ENCODE measurements at regions not wholly inside any gene's neighbourhood (a gene's known extent, or its start where the extent isn't known, plus 50 kb on each side); places are given as distances from the start of the nearest gene placed in this dataset.

- no peak for DNase-seq
- no peak overlapping the region for H3K27ac ChIP-seq (ENCODE audit: low read length)
- no peaks in the 10 kb centered on the region for H3K79me2 ChIP-seq (ENCODE audit: insufficient read depth, low read length)
- no peaks in the 10 kb centered on the region for H4K20me1 ChIP-seq (ENCODE audit: insufficient read depth, low read length)
- no peaks in the 10 kb centered on the region for H3K9me3 ChIP-seq (ENCODE audit: insufficient read depth, low read length, severe bottlenecking)
- no peak for ATAC-seq (ENCODE audit: insufficient read depth, low read depth)
- TF ChIP-seq EZH2 (IDR thresholded peaks at IDR 0.05; ENCODE audit: borderline replicate concordance, low read depth, low read length, severe bottlenecking) = no peak
- TF ChIP-seq CTCF (IDR thresholded peaks at IDR 0.05; ENCODE audit: borderline replicate concordance, extremely low read depth, low read length, poor library complexity, severe bottlenecking) = no peak
- H3K4me2 ChIP-seq (ENCODE audit: insufficient read depth, low read length) = no peak overlapping the region
- no peaks in the 10 kb centered on the region for H3K36me3 ChIP-seq (ENCODE audit: insufficient read depth, low read length)
- no peak overlapping the region for H2AFZ ChIP-seq (ENCODE audit: low read depth, low read length)
- H3K4me3 ChIP-seq (ENCODE audit: low read depth in 1 of 2, low read length in 2 of 2) = no peak overlapping the region
- no peaks in the 10 kb centered on the region for H3K27me3 ChIP-seq (ENCODE audit: insufficient read depth, low read length, poor library complexity)
- no peaks in the 10 kb centered on the region for H3K4me1 ChIP-seq (ENCODE audit: insufficient read depth, low read length)
- no peak overlapping the region for H3K9ac ChIP-seq (ENCODE audit: low read depth, low read length)
These were observed 196.9 kb downstream of the TM9SF2 start for GRCh38 chr13:99698010-99698815.

- no peaks in the 10 kb centered on the region for H3K79me2 ChIP-seq (ENCODE audit: insufficient read depth, low read length)
These were observed 194.6 kb downstream of the TM9SF2 start for GRCh38 chr13:99695857-99696256.

GRCh38 chr13:99693852-99694611 is 192.8 kb downstream of the TM9SF2 start:
- no peak overlapping the region for H3K9ac ChIP-seq (ENCODE audit: low read depth, low read length)
- no peak for TF ChIP-seq EZH2 (IDR thresholded peaks at IDR 0.05; ENCODE audit: borderline replicate concordance, low read depth, low read length, severe bottlenecking)
- TF ChIP-seq CTCF (IDR thresholded peaks at IDR 0.05; ENCODE audit: borderline replicate concordance, extremely low read depth, low read length, poor library complexity, severe bottlenecking) = no peak
- H3K9me3 ChIP-seq (ENCODE audit: insufficient read depth, low read length, severe bottlenecking) = no peaks in the 10 kb centered on the region
- no peaks in the 10 kb centered on the region for H4K20me1 ChIP-seq (ENCODE audit: insufficient read depth, low read length)
- DNase-seq (no peak), ATAC-seq (ENCODE audit: insufficient read depth, low read depth) (no peak)
- H3K27ac ChIP-seq (ENCODE audit: low read length) = no peak overlapping the region
- no peaks in the 10 kb centered on the region for H3K4me1 ChIP-seq (ENCODE audit: insufficient read depth, low read length)
- H2AFZ ChIP-seq (ENCODE audit: low read depth, low read length) = no peak overlapping the region
- no peaks in the 10 kb centered on the region for H3K27me3 ChIP-seq (ENCODE audit: insufficient read depth, low read length, poor library complexity)
- H3K4me2 ChIP-seq (ENCODE audit: insufficient read depth, low read length) = no peak overlapping the region
- H3K36me3 ChIP-seq (ENCODE audit: insufficient read depth, low read length) = no peaks in the 10 kb centered on the region
- no peaks in the 10 kb centered on the region for H3K79me2 ChIP-seq (ENCODE audit: insufficient read depth, low read length)
- no peak overlapping the region for H3K4me3 ChIP-seq (ENCODE audit: low read depth in 1 of 2, low read length in 2 of 2)

More at GRCh38 chr13:99695857-99696256, 194.6 kb downstream of the TM9SF2 start:
- ATAC-seq (ENCODE audit: insufficient read depth, low read depth) (no peak), DNase-seq (no peak)
- Histone ChIP-seq H3K27ac (ENCODE audit: low read length) (no peak overlapping the region), H2AFZ (ENCODE audit: low read depth, low read length) (no peak overlapping the region), H3K9ac (ENCODE audit: low read depth, low read length) (no peak overlapping the region), H3K4me3 (ENCODE audit: low read depth in 1 of 2, low read length in 2 of 2) (no peak overlapping the region), H3K4me1 (ENCODE audit: insufficient read depth, low read length) (no peaks in the 10 kb centered on the region), H3K9me3 (ENCODE audit: insufficient read depth, low read length, severe bottlenecking) (no peaks in the 10 kb centered on the region), H4K20me1 (ENCODE audit: insufficient read depth, low read length) (no peaks in the 10 kb centered on the region), H3K27me3 (ENCODE audit: insufficient read depth, low read length, poor library complexity) (no peaks in the 10 kb centered on the region), H3K36me3 (ENCODE audit: insufficient read depth, low read length) (no peaks in the 10 kb centered on the region), H3K4me2 (ENCODE audit: insufficient read depth, low read length) (no peak overlapping the region)
- no peak for TF ChIP-seq EZH2 (IDR thresholded peaks at IDR 0.05; ENCODE audit: borderline replicate concordance, low read depth, low read length, severe bottlenecking)
- no peak for TF ChIP-seq CTCF (IDR thresholded peaks at IDR 0.05; ENCODE audit: borderline replicate concordance, extremely low read depth, low read length, poor library complexity, severe bottlenecking)
